ENCODE measurements at regions not wholly inside any gene's neighbourhood (a gene's known extent, or its start where the extent isn't known, plus 50 kb on each side); places are given as distances from the start of the nearest gene placed in this dataset.

DNA sequence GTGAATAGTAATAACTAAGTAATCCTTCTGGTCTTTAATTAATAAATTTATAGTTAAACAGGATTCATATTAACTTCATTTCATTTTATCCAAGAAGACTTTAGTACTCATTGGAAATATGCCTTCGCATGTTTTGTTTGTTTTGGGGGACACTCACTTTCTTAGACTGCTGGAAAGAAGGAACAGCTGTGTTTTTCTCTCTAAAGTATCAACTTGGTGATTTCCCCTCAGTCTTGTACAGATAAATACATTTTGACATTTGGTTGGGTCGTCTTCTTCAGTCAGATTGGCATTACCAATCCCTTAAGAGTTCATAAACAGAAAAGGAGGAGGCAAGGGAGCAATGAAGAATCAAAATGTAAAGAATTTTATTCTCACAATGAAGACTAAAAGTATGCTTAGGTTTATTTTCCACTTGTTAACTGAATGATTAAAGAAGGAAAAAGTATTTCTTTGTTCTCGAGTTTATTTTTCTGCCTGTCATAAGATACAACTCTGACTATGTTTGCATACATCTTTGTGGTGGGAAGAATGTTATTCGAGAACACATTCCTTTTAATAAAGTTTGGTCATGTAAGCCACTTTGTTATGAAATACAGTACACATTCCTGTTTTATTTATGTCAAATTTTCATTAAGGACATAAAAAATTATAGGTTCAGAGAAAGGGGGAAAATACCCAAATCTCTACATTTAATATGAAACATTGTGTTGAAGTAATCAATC is 140.2 kb downstream of the GMNC start:
- no peak for DNase-seq (ENCODE audit: low read depth)

GRCh38 chr3:190721330-190721729 is 141.2 kb downstream of the GMNC start:
- DNase-seq (ENCODE audit: low read depth), result no peak

- peak; percentile 63 for DNase-seq (ENCODE audit: low read depth)
Measured at GRCh38 chr3:190718671-190719070, 143.8 kb downstream of the GMNC start.

DNA sequence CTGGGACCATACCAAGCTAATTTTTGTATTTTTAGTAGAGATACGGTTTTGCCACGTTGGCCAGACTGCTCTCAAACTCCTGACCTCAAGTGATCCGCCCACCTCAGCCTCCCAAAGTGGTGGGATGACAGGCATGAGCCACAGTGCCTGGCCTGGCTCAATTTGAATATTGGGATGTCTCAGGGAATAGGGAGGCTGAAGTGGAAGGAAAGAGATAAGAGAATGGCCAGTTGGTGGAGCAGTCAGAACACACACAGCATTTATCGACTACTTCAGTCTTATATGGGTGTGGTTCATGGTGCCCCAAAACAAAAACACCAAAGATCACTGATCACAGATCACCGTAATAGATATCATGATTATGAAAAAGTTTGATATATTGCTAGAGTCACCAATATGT is 144.4 kb downstream of the GMNC start:
- peak; percentile 12 for DNase-seq (ENCODE audit: low read depth)

DNA sequence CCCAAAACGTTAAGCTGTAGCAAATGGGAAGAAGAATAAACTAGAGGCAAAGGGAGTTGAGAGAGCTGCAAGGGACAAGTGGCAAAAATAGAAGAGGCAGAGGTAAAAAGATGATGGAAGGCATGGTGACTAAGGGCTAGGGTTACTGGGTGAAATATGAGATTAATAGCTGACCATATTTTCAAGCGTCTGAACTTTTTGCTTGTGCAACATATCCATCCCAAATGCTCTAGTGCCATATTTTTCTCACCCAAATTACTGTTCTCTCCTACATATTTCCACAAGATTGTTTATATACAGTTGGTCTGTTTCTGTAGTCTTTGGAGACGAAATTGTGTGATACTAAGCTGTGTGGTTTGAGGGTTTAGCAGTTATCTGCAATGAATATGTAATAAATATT is 145.5 kb downstream of the GMNC start:
- no peak for DNase-seq (ENCODE audit: low read depth)

GRCh38 chr3:190716211-190716610 is 146.3 kb downstream of the GMNC start:
- no peak for DNase-seq (ENCODE audit: low read depth)

- no peak for DNase-seq (ENCODE audit: low read depth)
Measured at GRCh38 chr3:190710723-190711122, 151.8 kb downstream of the GMNC start.

GRCh38 chr3:190709351-190709773 is 153.1 kb downstream of the GMNC start:
- no peak for DNase-seq (ENCODE audit: low read depth)

Measured in RPMI7951 (cell line).